HCT116 (cell line): ENCODE measurements at regions not wholly inside any gene's neighbourhood (a gene's known extent, or its start where the extent isn't known, plus 50 kb on each side); places are given as distances from the start of the nearest gene placed in this dataset.
"Not testable (repeated sequence)": the region's sequence is repeated elsewhere in the genome, so short reads cannot be mapped to it uniquely, and the experiment has no call there.

ENCODE experiments used
- ATAC-seq: fragments of 200-7000 bp; cut with Tn5 transposase; 2 replicates; pipeline ENCODE4 v1.9.1; 2020; ENCODE audit warnings: mild to moderate bottlenecking, moderate library complexity
- BruUV-seq: library from RNA; stranded (reverse); fragments of 400-500 nt; replicated peaks from 2 replicates; lab custom pipeline; 2021; lab: Mats Ljungman, UMichigan
- CTCF ChIA-PET: fragments of 300-600 bp; sonication (Branson Sonifier 250); formaldehyde crosslinking; loops from one replicate; lab custom pipeline; 2021; ENCODE audit warnings: antibody characterized with exemption; lab: Charles Lee
- POLR2A ChIA-PET: fragments of 300-600, 350-600 bp; sonication (Branson Sonifier 250); formaldehyde crosslinking; loops from one replicate; lab custom pipeline; 2021; ENCODE audit warnings: antibody characterized with exemption; lab: Charles Lee
- RAD21 ChIA-PET, 2 experiments: fragments of 300-600 bp; sonication (Branson Sonifier 250); formaldehyde crosslinking; loops; one replicate each; lab custom pipeline; 2023; ENCODE audit warnings: low total read pairs in 2 of 2; ENCODE audit not compliant: uncharacterized antibody in 2 of 2, unreplicated experiment in 2 of 2, low non-redundant PET in 1 of 2; lab: Charles Lee
- DNase-seq: peaks from one replicate; pipeline ENCODE4 v3.0.0-alpha.2; 2010; ENCODE audit warnings: low read depth, low spot score
- H2AFZ ChIP-seq: fragments of 200-600 bp; shearing (Covaris generic), sonication (generic); 2 replicates; pipeline ENCODE4 v1.6.1; 2017; ENCODE audit warnings: low read depth, mixed run types, mixed read lengths, antibody characterized with exemption, low read length; ENCODE audit not compliant: poor library complexity, severe bottlenecking
- H3K27ac ChIP-seq: 2 replicates; pipeline ENCODE4 v1.5.1; 2012; ENCODE audit warnings: low read depth, low read length
- H3K27me3 ChIP-seq: fragments of 200-600 bp; sonication (generic); 2 replicates; pipeline ENCODE4 v1.6.1; 2016; ENCODE audit warnings: mixed run types, low read length, mixed read lengths; ENCODE audit not compliant: insufficient read depth
- H3K36me3 ChIP-seq, 2 experiments: fragments of 200-500 bp in 1 of 2; fragments of 200-600 bp in 1 of 2; sonication (Bioruptor generic) in 1 of 2; sonication (generic) in 1 of 2; 2 replicates each; pipeline versions ENCODE4 v1.5.1 to v1.6.1; 2014 to 2016; ENCODE audit warnings: low read length in 2 of 2, inconsistent platforms in 1 of 2, mixed read lengths in 1 of 2, mixed run types in 1 of 2; ENCODE audit not compliant: insufficient read depth in 2 of 2, control insufficient read depth in 1 of 2
- H3K4me1 ChIP-seq, 2 experiments: fragments of 200-600 bp in 1 of 2; sonication (generic) in 1 of 2; 2 replicates each; pipeline versions ENCODE4 v1.5.1 to v1.6.1; 2012 to 2017; ENCODE audit warnings: low read length in 2 of 2, inconsistent platforms in 1 of 2, mild to moderate bottlenecking in 1 of 2, mixed read lengths in 1 of 2, mixed run types in 1 of 2, moderate library complexity in 1 of 2; ENCODE audit not compliant: insufficient read depth in 2 of 2, control insufficient read depth in 1 of 2
- H3K4me2 ChIP-seq: fragments of 200-600 bp; sonication (generic); 2 replicates; pipeline ENCODE4 v1.6.1; 2017; ENCODE audit warnings: mixed run types, low read length, mixed read lengths
- H3K4me3 ChIP-seq, 2 experiments: fragments of 200-600 bp in 1 of 2; sonication (generic) in 1 of 2; replicated peaks in 1 of 2; 2 replicates each; pipeline ENCODE4 v1.5.1; 2011 to 2016; ENCODE audit warnings: low read length in 2 of 2, control low read depth in 1 of 2, low read depth in 1 of 2, mild to moderate bottlenecking in 1 of 2, mixed read lengths in 1 of 2, mixed run types in 1 of 2
- H3K79me2 ChIP-seq: fragments of 200-600 bp; sonication (generic); 2 replicates; pipeline ENCODE4 v1.6.1; 2017; ENCODE audit warnings: mild to moderate bottlenecking, mixed run types, low read length, moderate library complexity, mixed read lengths; ENCODE audit not compliant: insufficient read depth
- H3K9ac ChIP-seq: fragments of 200-600 bp; sonication (generic); 2 replicates; pipeline ENCODE4 v1.6.1; 2016; ENCODE audit warnings: low read length, mixed read lengths
- H3K9me2 ChIP-seq: fragments of 200-600 bp; sonication (generic), shearing (Covaris generic); 2 replicates; pipeline ENCODE4 v1.6.1; 2017; ENCODE audit warnings: mixed run types, mild to moderate bottlenecking, moderate library complexity; ENCODE audit not compliant: insufficient read depth
- H3K9me3 ChIP-seq, 2 experiments: fragments of 200-500 bp in 1 of 2; fragments of 200-600 bp in 1 of 2; sonication (Bioruptor generic) in 1 of 2; sonication (generic) in 1 of 2; 2 replicates each; pipeline ENCODE4 v1.6.1; 2014 to 2017; ENCODE audit warnings: low read length in 2 of 2, mixed read lengths in 2 of 2, inconsistent platforms in 1 of 2, low read depth in 1 of 2, mild to moderate bottlenecking in 1 of 2, mixed run types in 1 of 2, moderate library complexity in 1 of 2; ENCODE audit not compliant: control insufficient read depth in 1 of 2, insufficient read depth in 1 of 2
- H4K20me1 ChIP-seq: fragments of 200-600 bp; sonication (generic), shearing (Covaris generic); 2 replicates; pipeline ENCODE4 v1.6.1; 2017; ENCODE audit warnings: mixed run types, mild to moderate bottlenecking, moderate library complexity; ENCODE audit not compliant: insufficient read depth
- CBX3 ChIP-seq: IDR thresholded peaks from 2 replicates; pipeline ENCODE4 v1.6.1; 2012; ENCODE audit warnings: low read depth
- CEBPB ChIP-seq: IDR thresholded peaks from 2 replicates; pipeline ENCODE4 v1.6.1; 2012; ENCODE audit warnings: low read depth
- CTCF ChIP-seq, 3 experiments: fragments of 200-600 bp in 1 of 3; sonication (generic) in 1 of 3; IDR thresholded peaks in 2 of 3; conservative IDR thresholded peaks in 1 of 3; 2 replicates each; pipeline ENCODE4 v1.5.1; 2012 to 2017; ENCODE audit warnings: low read depth in 2 of 3, low read length in 2 of 3, antibody characterized with exemption in 1 of 3, borderline replicate concordance in 1 of 3, control low read depth in 1 of 3, mild to moderate bottlenecking in 1 of 3, mixed read lengths in 1 of 3, mixed run types in 1 of 3, moderate library complexity in 1 of 3; ENCODE audit not compliant: insufficient read depth in 1 of 3
- EGR1 ChIP-seq: IDR thresholded peaks from 2 replicates; pipeline ENCODE4 v1.6.1; 2012; ENCODE audit warnings: low read depth
- ELF1 ChIP-seq: IDR thresholded peaks from 2 replicates; pipeline ENCODE4 v1.6.1; 2012; ENCODE audit warnings: low read depth, borderline replicate concordance
- FOSL1 ChIP-seq: IDR thresholded peaks from 2 replicates; pipeline ENCODE4 v1.6.1; 2012; ENCODE audit warnings: low read depth
- JUND ChIP-seq: IDR thresholded peaks from 2 replicates; pipeline ENCODE4 v1.6.1; 2012
- MAX ChIP-seq: IDR thresholded peaks from 2 replicates; pipeline ENCODE4 v1.6.1; 2012
- POLR2A ChIP-seq: IDR thresholded peaks from 2 replicates; pipeline ENCODE4 v1.7.0; 2011; ENCODE audit warnings: borderline replicate concordance; ENCODE audit not compliant: insufficient read depth, insufficient read length; ENCODE audit errors: extremely low read depth
- POLR2AphosphoS5 ChIP-seq: IDR thresholded peaks from 2 replicates; pipeline ENCODE4 v1.6.1; 2011; ENCODE audit warnings: mild to moderate bottlenecking, low read depth, low read length, moderate library complexity
- RAD21 ChIP-seq: IDR thresholded peaks from 2 replicates; pipeline ENCODE4 v1.6.1; 2012; ENCODE audit warnings: low read depth, mild to moderate bottlenecking
- SIN3A ChIP-seq: IDR thresholded peaks from 2 replicates; pipeline ENCODE4 v1.6.1; 2012; ENCODE audit warnings: low read depth
- SP1 ChIP-seq: IDR thresholded peaks from 2 replicates; pipeline ENCODE4 v1.6.1; 2012; ENCODE audit warnings: low read depth
- ZBTB33 ChIP-seq: IDR thresholded peaks from 2 replicates; pipeline ENCODE4 v1.6.1; 2011; ENCODE audit warnings: mild to moderate bottlenecking, low read length, moderate library complexity; ENCODE audit not compliant: insufficient replicate concordance; ENCODE audit errors: extremely low read depth
- ZFX ChIP-seq: fragments of 450-650 bp; IDR thresholded peaks from 2 replicates; pipeline ENCODE4 v1.6.1; 2017
- ZNF274 ChIP-seq: fragments of 200-500 bp; sonication (Bioruptor generic); IDR thresholded peaks from 2 replicates; pipeline ENCODE4 v1.6.1; 2014; ENCODE audit warnings: mild to moderate bottlenecking, low read depth, low read length, inconsistent platforms
- intact Hi-C: fragments of 100-400 bp; cut with micrococcal nuclease; formaldehyde crosslinking; loops from 2 replicates; pipeline ENCODE4 v1.10.0; 2022
- TF ChIP-seq, protein P1 (sequence below): IDR thresholded peaks from 2 replicates; pipeline ENCODE4 v1.6.1; 2012; ENCODE audit warnings: low read depth

DNA sequence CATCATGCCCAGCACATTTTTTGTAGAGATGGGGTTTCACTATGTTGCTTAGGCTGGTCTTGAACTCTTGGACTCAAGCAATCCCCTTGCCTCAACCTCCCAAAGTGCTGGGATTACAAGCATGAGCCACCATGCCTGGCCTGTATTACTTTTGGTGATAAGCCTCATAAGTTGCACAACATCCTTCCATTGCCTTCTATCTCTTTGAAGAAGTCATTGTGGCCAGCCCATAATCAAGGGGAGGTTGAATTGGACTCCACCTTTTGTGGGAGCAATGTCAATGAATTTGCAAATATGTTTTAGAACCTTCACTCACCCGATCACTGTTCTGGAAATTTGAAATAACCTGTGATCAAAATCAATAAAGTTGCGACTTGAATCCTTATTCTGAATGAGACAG, 104.3 kb upstream of the CLINT1 start:
- POLR2A ChIA-PET: no interaction called here
- Histone ChIP-seq H3K4me3 (no peak overlapping the region), H3K9ac (no peak overlapping the region), H3K4me2 (no peak overlapping the region), H3K27ac (no peak overlapping the region), H3K79me2 (no peaks in the 10 kb centered on the region), H3K9me2 (no peaks in the 10 kb centered on the region), H3K36me3 (no peaks in the 10 kb centered on the region), H3K4me1 (no peaks in the 10 kb centered on the region), H4K20me1 (no peaks in the 10 kb centered on the region), H2AFZ (no peak overlapping the region), H3K27me3 (no peaks in the 10 kb centered on the region), H3K9me3 (no peaks in the 10 kb centered on the region)
- TF ChIP-seq SP1: no peak
- no peak for TF ChIP-seq CBX3
- no peak for TF ChIP-seq CTCF (IDR thresholded peaks at IDR 0.05 in 2 of 3, conservative IDR thresholded peaks at IDR 0.05 in 1 of 3; ENCODE audit: borderline replicate concordance in 1 of 3, insufficient read depth in 1 of 3, low read depth in 2 of 3, low read length in 2 of 3)
- no peak for TF ChIP-seq POLR2A
- no peak for TF ChIP-seq CEBPB
- no peak for TF ChIP-seq POLR2AphosphoS5
- TF ChIP-seq RAD21: no peak
- TF ChIP-seq SIN3A: no peak
- no peak for TF ChIP-seq MAX
- TF ChIP-seq FOSL1: no peak
- no peak for TF ChIP-seq ZNF274
- TF ChIP-seq JUND: no peak
- TF ChIP-seq ZFX: no peak
- no peak for TF ChIP-seq ELF1
- TF ChIP-seq, protein P1, sequence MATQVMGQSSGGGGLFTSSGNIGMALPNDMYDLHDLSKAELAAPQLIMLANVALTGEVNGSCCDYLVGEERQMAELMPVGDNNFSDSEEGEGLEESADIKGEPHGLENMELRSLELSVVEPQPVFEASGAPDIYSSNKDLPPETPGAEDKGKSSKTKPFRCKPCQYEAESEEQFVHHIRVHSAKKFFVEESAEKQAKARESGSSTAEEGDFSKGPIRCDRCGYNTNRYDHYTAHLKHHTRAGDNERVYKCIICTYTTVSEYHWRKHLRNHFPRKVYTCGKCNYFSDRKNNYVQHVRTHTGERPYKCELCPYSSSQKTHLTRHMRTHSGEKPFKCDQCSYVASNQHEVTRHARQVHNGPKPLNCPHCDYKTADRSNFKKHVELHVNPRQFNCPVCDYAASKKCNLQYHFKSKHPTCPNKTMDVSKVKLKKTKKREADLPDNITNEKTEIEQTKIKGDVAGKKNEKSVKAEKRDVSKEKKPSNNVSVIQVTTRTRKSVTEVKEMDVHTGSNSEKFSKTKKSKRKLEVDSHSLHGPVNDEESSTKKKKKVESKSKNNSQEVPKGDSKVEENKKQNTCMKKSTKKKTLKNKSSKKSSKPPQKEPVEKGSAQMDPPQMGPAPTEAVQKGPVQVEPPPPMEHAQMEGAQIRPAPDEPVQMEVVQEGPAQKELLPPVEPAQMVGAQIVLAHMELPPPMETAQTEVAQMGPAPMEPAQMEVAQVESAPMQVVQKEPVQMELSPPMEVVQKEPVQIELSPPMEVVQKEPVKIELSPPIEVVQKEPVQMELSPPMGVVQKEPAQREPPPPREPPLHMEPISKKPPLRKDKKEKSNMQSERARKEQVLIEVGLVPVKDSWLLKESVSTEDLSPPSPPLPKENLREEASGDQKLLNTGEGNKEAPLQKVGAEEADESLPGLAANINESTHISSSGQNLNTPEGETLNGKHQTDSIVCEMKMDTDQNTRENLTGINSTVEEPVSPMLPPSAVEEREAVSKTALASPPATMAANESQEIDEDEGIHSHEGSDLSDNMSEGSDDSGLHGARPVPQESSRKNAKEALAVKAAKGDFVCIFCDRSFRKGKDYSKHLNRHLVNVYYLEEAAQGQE: no peak
- no peak for TF ChIP-seq ZBTB33
- TF ChIP-seq EGR1: no peak
- RAD21 ChIA-PET: no interaction called here
- intact Hi-C loops: no loop called here
- no TSS peak for BruUV-seq
- DNase-seq (no peak), ATAC-seq (no peak)
- CTCF ChIA-PET: interaction anchor here (1.8 kb wide), 1 partner anchor 15 kb away, joined by 4 read pairs; no protein-coding TSS in a partner anchor

- H3K36me3 ChIP-seq, H2AFZ ChIP-seq, H3K9ac ChIP-seq, H4K20me1 ChIP-seq, H3K9me2 ChIP-seq, DNase-seq, H3K4me3 ChIP-seq, BruUV-seq, H3K27me3 ChIP-seq, H3K27ac ChIP-seq, intact Hi-C loops, H3K9me3 ChIP-seq, RAD21 ChIA-PET, ATAC-seq, H3K4me1 ChIP-seq, H3K4me2 ChIP-seq, H3K79me2 ChIP-seq, POLR2A ChIA-PET: not testable (repeated sequence)
- CTCF ChIA-PET: interaction anchor here (1.2 kb wide), 1 partner anchor 13 kb away, joined by 8 read pairs; no protein-coding TSS in a partner anchor
Observed at GRCh38 chr5:157962686-157963085, 103.7 kb upstream of the CLINT1 start.
